CD14-positive monocyte (primary cell): ENCODE measurements at regions not wholly inside any gene's neighbourhood (a gene's known extent, or its start where the extent isn't known, plus 50 kb on each side); places are given as distances from the start of the nearest gene placed in this dataset.

Source experiments
- DNase-seq, 3 donors: peaks; one replicate each; pipeline ENCODE4 v3.0.0-alpha.2; 2011 to 2022
- H2AFZ ChIP-seq: 2 replicates; pipeline ENCODE4 v1.6.0; 2012; ENCODE audit warnings: mild to moderate bottlenecking, low read depth, low read length, inconsistent platforms; ENCODE audit not compliant: insufficient read depth, poor library complexity, severe bottlenecking
- H3K27ac ChIP-seq, 2 donors: 1 replicate in 1 of 2; 2 replicates in 1 of 2; pipeline ENCODE4 v1.5.1; 2012 to 2013; ENCODE audit warnings: low read length in 2 of 2, control low read depth in 1 of 2, inconsistent platforms in 1 of 2, low read depth in 1 of 2, mild to moderate bottlenecking in 1 of 2
- H3K27me3 ChIP-seq, 2 donors: one replicate each; pipeline versions ENCODE4 v1.6.0 to v1.6.1; 2011 to 2013; ENCODE audit warnings: low read length in 2 of 2; ENCODE audit not compliant: control insufficient read depth in 2 of 2, insufficient read depth in 2 of 2
- H3K36me3 ChIP-seq, 2 donors: replicated peaks in 1 of 2; 1 replicate in 1 of 2; 2 replicates in 1 of 2; pipeline versions ENCODE4 v1.5.1 to v1.6.1; 2012 to 2013; ENCODE audit warnings: low read length in 2 of 2, control low read depth in 1 of 2, inconsistent platforms in 1 of 2, mild to moderate bottlenecking in 1 of 2; ENCODE audit not compliant: insufficient read depth in 2 of 2, control insufficient read depth in 1 of 2
- H3K4me1 ChIP-seq, 2 donors: 1 replicate in 1 of 2; 2 replicates in 1 of 2; pipeline versions ENCODE4 v1.5.1 to v1.6.1; 2012 to 2013; ENCODE audit warnings: low read length in 2 of 2, control low read depth in 1 of 2, inconsistent platforms in 1 of 2, mild to moderate bottlenecking in 1 of 2, moderate library complexity in 1 of 2; ENCODE audit not compliant: insufficient read depth in 2 of 2, control insufficient read depth in 1 of 2
- H3K4me2 ChIP-seq: replicated peaks from 2 replicates; pipeline ENCODE3; 2012; ENCODE audit warnings: low read length, moderate library complexity, mild to moderate bottlenecking; ENCODE audit not compliant: poor library complexity, severe bottlenecking; ENCODE audit errors: extremely low read depth
- H3K4me3 ChIP-seq, 3 experiments: fragments of 200-600 bp in 1 of 3; sonication (generic) in 1 of 3; replicated peaks in 1 of 3; 1 replicate in 2 of 3; 2 replicates in 1 of 3; pipeline ENCODE4 v1.5.1; 2011 to 2013; ENCODE audit warnings: low read length in 3 of 3, mild to moderate bottlenecking in 3 of 3, control low read depth in 2 of 3, low read depth in 2 of 3, inconsistent platforms in 1 of 3, moderate library complexity in 1 of 3
- H3K79me2 ChIP-seq: 2 replicates; pipeline ENCODE4 v1.6.0; 2012; ENCODE audit warnings: mild to moderate bottlenecking, control low read depth, inconsistent platforms, low read length, moderate library complexity; ENCODE audit not compliant: insufficient read depth
- H3K9ac ChIP-seq: 2 replicates; pipeline ENCODE4 v1.6.0; 2017; ENCODE audit warnings: low read length, mild to moderate bottlenecking; ENCODE audit not compliant: insufficient read depth, poor library complexity, severe bottlenecking
- H3K9me3 ChIP-seq, 2 donors: replicated peaks in 1 of 2; 1 replicate in 1 of 2; 2 replicates in 1 of 2; pipeline versions ENCODE4 v1.5.1 to v1.6.1; 2012 to 2013; ENCODE audit warnings: low read length in 2 of 2, control low read depth in 1 of 2; ENCODE audit not compliant: control insufficient read depth in 1 of 2, insufficient read depth in 1 of 2
- H4K20me1 ChIP-seq: 2 replicates; pipeline ENCODE4 v1.6.0; 2012; ENCODE audit warnings: mild to moderate bottlenecking, low read length, control low read depth, moderate library complexity; ENCODE audit not compliant: insufficient read depth
- H3K27ac Mint-ChIP-seq, 7 donors: one replicate each; pipeline ENCODE4 v1.8.0; 2020; ENCODE audit warnings: mild to moderate bottlenecking in 7 of 7, mixed read lengths in 7 of 7, moderate library complexity in 6 of 7, inconsistent platforms in 2 of 7
- H3K27me3 Mint-ChIP-seq, 3 donors: one replicate each; pipeline ENCODE4 v1.8.0; 2021 to 2022; ENCODE audit warnings: low read depth in 3 of 3, mild to moderate bottlenecking in 3 of 3, mixed read lengths in 3 of 3, moderate library complexity in 3 of 3, inconsistent platforms in 1 of 3
- H3K36me3 Mint-ChIP-seq, 2 donors: one replicate each; pipeline ENCODE4 v1.8.0; 2020; ENCODE audit warnings: mixed read lengths in 2 of 2, inconsistent platforms in 1 of 2, mild to moderate bottlenecking in 1 of 2
- H3K4me1 Mint-ChIP-seq: one replicate; pipeline ENCODE4 v1.8.0; 2020; ENCODE audit warnings: mild to moderate bottlenecking, mixed read lengths
- H3K4me3 Mint-ChIP-seq, 2 donors: one replicate each; pipeline ENCODE4 v1.8.0; 2020; ENCODE audit warnings: mild to moderate bottlenecking in 2 of 2, mixed read lengths in 2 of 2, moderate library complexity in 1 of 2
- H3K9me3 Mint-ChIP-seq, 7 donors: one replicate each; pipeline ENCODE4 v1.8.0; 2020 to 2022; ENCODE audit warnings: mixed read lengths in 7 of 7, mild to moderate bottlenecking in 6 of 7, moderate library complexity in 6 of 7, inconsistent platforms in 2 of 7
- CTCF ChIP-seq: fragments of 200-600 bp; IDR thresholded peaks from one replicate; pipeline ENCODE4 v1.8.0; 2022; ENCODE audit warnings: antibody characterized with exemption, mild to moderate bottlenecking
- WGBS: methylation state at CpG from one replicate; pipeline ENCODE4 v1.1.5; 2013; ENCODE audit warnings: missing lambda C conversion rate; ENCODE audit not compliant: insufficient coverage; 5-methylcytosine and 5-hydroxymethylcytosine counted together
- intact Hi-C, 2 donors: fragments of 100-400 bp; cut with micrococcal nuclease; formaldehyde crosslinking; loops; one replicate each; pipeline versions ENCODE4 v1.15.0 to v1.15.1; 2023

DNA sequence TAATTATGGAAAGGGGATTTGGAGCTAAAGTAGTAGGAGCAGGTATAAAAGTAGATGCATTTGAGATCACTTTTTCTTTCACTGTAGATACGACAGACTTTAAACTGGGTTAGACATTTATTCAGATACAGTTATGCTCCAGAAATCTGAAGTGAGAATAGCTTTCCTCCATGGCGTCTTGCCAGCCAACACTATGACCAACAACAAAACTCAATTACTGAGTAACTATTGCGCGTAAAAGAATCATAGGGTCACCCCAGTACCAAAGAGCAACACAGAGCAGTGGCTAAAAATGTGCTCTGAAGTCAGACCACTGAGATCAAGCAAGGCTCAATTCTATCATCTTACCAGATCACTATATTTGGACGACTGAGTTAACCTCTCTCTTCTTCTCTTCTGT lies 262.5 kb upstream of the SORCS1 start:
- Histone ChIP-seq H4K20me1 (no peaks in the 10 kb centered on the region), H3K27ac (no peak overlapping the region), H3K27me3 (no peaks in the 10 kb centered on the region), H3K9ac (no peak overlapping the region), H3K9me3 (no peaks in the 10 kb centered on the region), H3K4me1 (no peaks in the 10 kb centered on the region), H3K79me2 (no peaks in the 10 kb centered on the region), H3K4me2 (no peak overlapping the region), H2AFZ (no peak overlapping the region), H3K4me3 (no peak overlapping the region), H3K36me3 (no peaks in the 10 kb centered on the region)
- H3K9me3 Mint-ChIP-seq, result peaks cover 0 to 3% (median 0%) of the 10 kb centered on the region in 7 donors
- no peaks in the 10 kb centered on the region for H3K36me3 Mint-ChIP-seq
- H3K27me3 Mint-ChIP-seq, result no peaks in the 10 kb centered on the region
- no peak for DNase-seq
- 95% methylated on average over 3 of the region's 5 CpGs for WGBS
- intact Hi-C loops, result no loop called here
- TF ChIP-seq CTCF, result no peak
- no peaks in the 10 kb centered on the region for H3K4me1 Mint-ChIP-seq
- H3K4me3 Mint-ChIP-seq, result no peak overlapping the region
- H3K27ac Mint-ChIP-seq, result no peak overlapping the region

DNA sequence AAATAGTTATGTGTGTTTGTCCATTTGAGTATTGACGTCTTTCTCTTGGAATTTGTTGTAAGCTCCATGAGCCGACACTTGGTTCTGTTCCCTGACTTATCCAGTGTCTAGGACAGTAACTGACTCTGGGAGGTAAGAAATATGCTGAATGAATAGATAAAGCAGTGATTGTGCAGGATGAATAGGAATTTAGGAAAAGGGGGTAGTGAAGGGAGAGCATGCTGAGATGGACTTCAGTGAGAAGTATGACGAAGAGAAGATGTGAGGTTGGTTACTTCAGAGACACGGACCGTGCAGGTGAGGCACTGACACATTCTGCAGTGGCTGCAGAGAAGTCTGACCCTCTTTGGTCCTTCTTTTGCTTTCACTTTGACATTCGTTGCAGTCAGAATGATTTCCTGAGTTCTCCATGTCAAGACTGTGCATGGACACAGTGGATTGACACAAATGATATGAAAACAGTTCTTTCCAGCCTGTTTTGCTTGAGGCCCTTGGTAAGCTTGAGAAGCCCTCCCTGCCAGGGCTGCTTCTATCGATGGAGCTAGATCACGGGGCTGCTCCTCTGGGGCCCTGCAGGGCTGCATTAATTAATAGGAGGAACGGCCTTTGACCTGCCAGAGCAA lies 261.5 kb upstream of the SORCS1 start:
- H3K27me3 Mint-ChIP-seq, result no peaks in the 10 kb centered on the region
- Histone ChIP-seq H3K9me3 (no peaks in the 10 kb centered on the region), H3K4me1 (no peaks in the 10 kb centered on the region), H3K9ac (no peak overlapping the region), H4K20me1 (no peaks in the 10 kb centered on the region), H3K27me3 (no peaks in the 10 kb centered on the region), H3K27ac (no peak overlapping the region), H3K4me2 (no peak overlapping the region), H3K4me3 (no peak overlapping the region), H2AFZ (no peak overlapping the region), H3K36me3 (no peaks in the 10 kb centered on the region), H3K79me2 (no peaks in the 10 kb centered on the region)
- H3K4me3 Mint-ChIP-seq, result no peak overlapping the region
- WGBS, result 75% methylated on average over 8 of the region's 9 CpGs
- no peak for TF ChIP-seq CTCF
- intact Hi-C loops, result no loop called here
- H3K27ac Mint-ChIP-seq, result peak overlapping the region in 1 of 7 donors; percentile 16
- H3K36me3 Mint-ChIP-seq, result no peaks in the 10 kb centered on the region
- DNase-seq, result no peak
- peaks cover 0 to 3% (median 0%) of the 10 kb centered on the region in 7 donors for H3K9me3 Mint-ChIP-seq
- H3K4me1 Mint-ChIP-seq, result no peaks in the 10 kb centered on the region
